GM21825 (cell line): ENCODE measurements at regions not wholly inside any gene's neighbourhood (a gene's known extent, or its start where the extent isn't known, plus 50 kb on each side); places are given as distances from the start of the nearest gene placed in this dataset.

Experiments
- ATAC-seq: cut with Tn5 transposase; IDR thresholded peaks from one replicate; pipeline ENCODE4 v1.9.1; 2021; ENCODE audit warnings: mild to moderate bottlenecking, moderate library complexity; ENCODE audit not compliant: unreplicated experiment

GRCh38 chr9:90948156-90948555, 146.5 kb downstream of the SYK start:
- no peak for ATAC-seq

- ATAC-seq = no peak
Observed at GRCh38 chr9:90950600-90950999, 149.0 kb downstream of the SYK start.

DNA sequence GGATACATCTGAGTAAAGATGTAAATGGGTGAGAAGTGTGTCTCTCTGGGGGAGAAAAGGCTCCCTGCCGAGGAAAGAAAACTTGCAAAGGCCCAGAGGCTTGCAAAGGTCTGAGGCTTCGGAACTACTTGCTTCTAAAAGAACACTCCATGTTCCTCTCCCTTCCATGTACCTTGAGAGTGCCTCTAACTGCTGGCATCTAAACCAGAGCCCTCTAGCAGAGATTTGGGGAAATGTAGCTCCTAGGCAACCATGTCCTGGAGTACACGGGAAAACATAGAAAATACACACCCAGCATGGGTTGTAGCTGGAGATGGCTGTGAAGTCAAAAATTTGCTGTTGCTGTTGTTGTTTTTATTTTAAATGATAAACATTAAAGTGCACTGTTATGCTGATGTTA, 151.6 kb downstream of the SYK start:
- ATAC-seq = no peak

GRCh38 chr9:90953805-90954204, 152.2 kb downstream of the SYK start:
- ATAC-seq = no peak

GRCh38 chr9:90956026-90956810, 154.6 kb downstream of the SYK start:
- ATAC-seq = no peak

- no peak for ATAC-seq
Observed at GRCh38 chr9:90958328-90958727, 156.7 kb downstream of the SYK start.

- no peak for ATAC-seq
Observed at GRCh38 chr9:90960941-90961340, 159.3 kb downstream of the SYK start.

DNA sequence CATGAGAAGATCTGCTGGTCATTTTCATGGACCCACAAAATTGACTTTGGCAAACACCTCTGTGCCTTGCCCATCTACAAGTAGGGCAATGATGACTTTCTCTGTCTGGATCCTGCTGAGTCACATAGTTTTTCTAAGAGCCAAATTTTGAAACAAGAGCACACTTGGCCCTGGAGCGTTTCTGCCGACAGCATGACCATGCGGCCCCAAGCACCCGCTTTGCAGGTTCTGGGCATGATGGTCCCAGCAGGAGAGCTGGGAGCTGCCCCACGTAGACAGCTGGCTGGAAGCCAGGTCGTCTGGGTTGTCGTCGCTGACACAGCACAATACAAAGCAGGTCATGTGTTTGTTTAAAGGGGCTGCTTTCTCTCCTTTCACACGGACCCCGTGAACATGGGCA, 159.8 kb downstream of the SYK start:
- ATAC-seq = no peak

GRCh38 chr9:90964101-90965020, 162.7 kb downstream of the SYK start:
- ATAC-seq = no peak

- no peak for ATAC-seq
Observed at GRCh38 chr9:90965226-90966030, 163.8 kb downstream of the SYK start.

DNA sequence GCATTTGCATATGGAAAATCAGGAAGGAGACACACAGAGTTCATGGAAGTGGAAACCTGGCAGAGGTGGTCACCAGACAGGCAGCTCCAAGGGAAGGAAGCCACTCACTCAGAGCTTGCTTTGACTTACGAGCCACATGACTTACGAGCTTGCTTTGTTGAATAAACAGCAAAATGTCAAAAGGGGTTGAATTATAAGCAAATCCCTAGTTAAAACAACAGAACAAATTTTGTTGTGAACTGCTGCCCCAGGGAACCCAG, 164.3 kb downstream of the SYK start:
- ATAC-seq = no peak

DNA sequence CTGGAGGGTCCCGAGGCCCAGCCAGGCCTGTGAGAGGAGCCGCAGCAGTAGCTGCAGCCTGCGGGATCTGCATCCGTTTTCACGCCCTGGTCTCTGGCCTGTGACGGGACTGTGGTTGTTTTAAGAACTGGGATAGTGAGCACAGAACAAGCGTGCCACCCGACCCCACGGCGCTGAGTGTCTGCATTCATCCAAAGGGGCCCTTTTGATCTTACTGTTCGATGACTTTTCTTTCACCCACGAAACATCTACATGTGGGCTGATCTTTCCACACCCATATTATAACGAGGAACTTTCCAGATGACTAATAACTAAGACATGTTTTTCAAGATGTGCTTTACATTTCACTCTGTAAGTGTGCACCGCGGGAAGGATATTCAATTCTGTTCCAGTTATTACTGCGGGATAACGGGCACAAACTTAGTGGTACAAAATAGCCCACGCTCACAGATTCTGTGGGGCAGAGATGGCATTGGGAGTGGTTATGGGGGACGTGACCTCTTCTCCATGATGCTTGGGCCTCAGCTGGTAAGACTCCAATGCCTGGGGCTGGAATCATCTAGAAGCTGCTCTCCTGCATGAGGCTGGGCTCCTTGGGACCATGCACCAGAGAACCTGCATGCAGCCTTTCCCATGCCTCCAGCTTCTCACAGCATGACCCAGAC, 165.0 kb downstream of the SYK start:
- no peak for ATAC-seq

GRCh38 chr9:90967145-90967538, 165.5 kb downstream of the SYK start:
- ATAC-seq = no peak

DNA sequence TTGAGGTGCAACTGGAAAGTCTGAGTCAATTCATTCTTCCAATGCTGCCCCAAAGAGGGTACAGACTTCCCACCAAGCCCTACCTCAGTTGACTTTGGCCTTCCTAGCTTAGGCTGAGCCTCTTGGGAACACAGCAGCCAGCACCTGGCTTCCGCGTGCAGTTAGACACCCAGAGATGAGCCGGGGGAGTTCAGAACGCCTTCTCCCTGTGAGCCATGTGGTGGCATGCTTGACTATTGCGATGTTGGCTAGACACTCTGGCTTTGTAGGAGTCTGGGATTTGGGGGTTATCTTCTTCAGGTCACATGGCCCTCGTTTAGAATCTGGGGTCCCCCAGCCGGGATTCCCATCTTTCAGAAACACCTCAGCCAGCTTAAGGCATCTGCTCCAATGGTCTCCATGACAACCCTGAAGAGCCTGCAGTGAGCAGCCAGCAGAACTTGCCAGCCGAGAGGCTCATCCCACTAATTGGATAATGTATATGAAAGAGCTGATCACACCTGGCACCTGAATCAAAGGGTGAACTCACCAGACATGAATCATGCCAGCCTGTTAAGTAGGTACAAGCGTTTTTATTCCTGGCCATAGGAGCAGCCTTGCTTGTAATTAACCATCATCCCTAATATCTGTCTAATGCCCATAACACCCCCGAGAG, 167.5 kb downstream of the SYK start:
- ATAC-seq = no peak

DNA sequence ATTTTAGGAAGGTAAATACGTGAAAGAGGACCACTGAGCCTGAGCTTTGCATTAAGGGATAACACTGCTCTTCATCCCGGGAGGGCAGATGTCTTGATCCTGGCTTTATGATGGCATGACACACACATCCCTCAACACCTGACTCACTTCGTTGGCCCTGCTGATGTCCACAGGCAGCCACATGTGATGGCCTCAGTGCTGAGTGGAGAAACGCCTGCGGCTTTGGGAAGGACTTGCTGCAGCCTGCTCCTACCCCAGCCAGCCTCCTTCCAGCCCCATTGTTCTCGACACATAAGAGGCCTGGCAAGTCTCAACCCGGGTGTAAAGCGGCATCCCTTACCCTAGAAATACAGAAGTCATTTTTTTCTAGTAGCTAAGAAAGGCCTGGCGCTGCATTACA, 169.0 kb downstream of the SYK start:
- ATAC-seq = no peak

DNA sequence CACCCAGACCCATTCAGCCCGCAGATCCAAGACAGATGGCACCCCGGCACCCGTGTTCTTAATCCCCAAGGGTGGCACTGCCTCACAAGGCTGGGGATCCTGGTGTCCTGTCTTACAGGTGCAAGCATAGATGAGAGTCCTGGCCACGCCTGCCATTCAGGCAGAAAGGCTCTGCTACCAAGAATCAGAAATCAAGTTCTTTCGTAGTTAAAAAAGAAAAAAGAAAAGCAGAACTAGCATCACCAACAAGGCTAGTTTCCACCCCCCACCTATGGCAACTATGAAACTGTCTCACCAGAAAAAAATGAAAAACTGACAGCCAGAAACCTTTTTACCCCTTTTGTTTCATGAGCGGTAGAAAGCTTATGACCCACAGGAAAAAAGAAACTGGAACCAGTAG, 170.4 kb downstream of the SYK start:
- no peak for ATAC-seq

GRCh38 chr9:90974016-90974415, 172.4 kb downstream of the SYK start:
- no peak for ATAC-seq

- ATAC-seq = no peak
Observed at GRCh38 chr9:90974643-90975245, 173.1 kb downstream of the SYK start.

- no peak for ATAC-seq
Observed at GRCh38 chr9:90975781-90976538, 174.3 kb downstream of the SYK start.
